Astrocyte of the cerebellum (primary cell): ENCODE measurements at regions not wholly inside any gene's neighbourhood (a gene's known extent, or its start where the extent isn't known, plus 50 kb on each side); places are given as distances from the start of the nearest gene placed in this dataset.

Source experiments
- DNase-seq: peaks from one replicate; pipeline ENCODE4 v3.0.0-alpha.2; 2011; ENCODE audit warnings: low read depth
- H3K4me3 ChIP-seq: 2 replicates; pipeline ENCODE4 v1.5.1; 2011; ENCODE audit warnings: mild to moderate bottlenecking, low read depth, low read length, moderate library complexity
- CTCF ChIP-seq: IDR thresholded peaks from 2 replicates; pipeline ENCODE4 v1.5.1; 2012; ENCODE audit warnings: low read length, low read depth, moderate library complexity, mild to moderate bottlenecking; ENCODE audit errors: missing control alignments
- in situ Hi-C: cut with HindIII; loops from 2 replicates; pipeline ENCODE4 v1.10.0; 2017; ENCODE audit warnings: low sequenced_read_pairs

GRCh38 chr5:23579566-23579965 lies 72.2 kb downstream of the PRDM9 start:
- DNase-seq: no peak
- in situ Hi-C loops: no loop called here
- TF ChIP-seq CTCF: no peak
- H3K4me3 ChIP-seq: no peak overlapping the region

DNA sequence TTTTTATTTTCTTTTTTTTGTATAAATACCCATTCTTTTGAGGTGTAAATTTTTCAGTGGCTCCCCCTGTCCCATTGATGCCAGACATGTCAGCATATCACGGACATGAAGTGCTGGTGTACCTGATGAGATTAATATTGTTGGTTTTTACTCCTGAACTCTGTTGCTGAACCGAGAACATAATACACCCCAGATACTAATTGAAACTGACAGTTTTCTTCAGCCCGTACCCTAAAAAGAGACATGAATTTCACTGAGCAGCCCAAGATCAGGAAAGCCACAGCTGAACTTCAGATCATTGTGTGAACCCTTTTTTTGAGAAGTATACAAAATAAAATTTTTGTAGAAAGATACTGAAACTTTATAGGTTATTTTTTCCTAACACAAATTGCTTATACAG lies 75.7 kb downstream of the PRDM9 start:
- in situ Hi-C loops: no loop called here
- H3K4me3 ChIP-seq: no peak overlapping the region
- TF ChIP-seq CTCF: no peak
- no peak for DNase-seq

DNA sequence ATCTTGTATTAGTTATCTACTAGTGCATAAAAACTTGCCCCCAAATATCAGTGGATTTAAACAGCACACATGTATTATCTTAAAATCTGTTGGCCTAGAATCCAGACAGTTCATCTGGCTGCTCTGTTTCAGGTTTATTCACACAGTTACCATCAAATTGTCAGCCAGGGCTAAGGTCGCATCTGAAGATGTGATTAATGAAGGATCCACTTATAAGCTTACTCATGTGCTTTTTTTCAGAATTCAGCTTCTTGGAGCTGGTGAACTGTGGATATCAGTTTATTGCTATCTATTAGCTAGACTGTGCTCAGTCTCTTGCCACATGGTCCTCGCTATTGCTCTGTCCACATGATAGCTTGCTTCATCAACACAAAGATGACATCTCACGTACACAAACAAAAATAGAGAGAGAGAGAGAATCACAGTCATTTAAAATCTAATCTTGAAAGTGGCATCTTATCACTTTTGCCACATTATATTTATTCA lies 81.5 kb downstream of the PRDM9 start:
- TF ChIP-seq CTCF: no peak
- DNase-seq: no peak
- in situ Hi-C loops: no loop called here
- no peak overlapping the region for H3K4me3 ChIP-seq

- DNase-seq: no peak
- TF ChIP-seq CTCF: no peak
- H3K4me3 ChIP-seq: no peak overlapping the region
- in situ Hi-C loops: no loop called here
Measured at GRCh38 chr5:23591250-23591649, 83.8 kb downstream of the PRDM9 start.

DNA sequence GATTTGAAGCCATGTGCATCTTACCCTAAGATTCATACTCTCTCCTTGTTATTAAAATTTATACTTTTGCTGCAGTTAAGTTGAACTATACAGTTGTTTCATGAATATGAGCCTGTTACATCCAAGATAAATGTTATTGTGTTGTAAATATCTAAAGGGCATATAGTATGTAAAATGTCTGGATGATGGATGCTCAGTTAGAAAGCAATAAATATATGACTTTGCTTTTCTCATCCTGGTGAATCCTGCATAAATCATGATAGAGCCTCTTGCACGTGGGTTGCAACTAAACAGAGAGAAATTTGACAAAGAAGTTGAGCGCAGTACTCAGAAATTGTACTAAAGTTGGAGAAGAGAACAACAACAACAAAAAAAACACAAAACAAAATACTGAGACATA lies 99.5 kb downstream of the PRDM9 start:
- H3K4me3 ChIP-seq: no peak overlapping the region
- DNase-seq: no peak
- no peak for TF ChIP-seq CTCF
- in situ Hi-C loops: no loop called here

DNA sequence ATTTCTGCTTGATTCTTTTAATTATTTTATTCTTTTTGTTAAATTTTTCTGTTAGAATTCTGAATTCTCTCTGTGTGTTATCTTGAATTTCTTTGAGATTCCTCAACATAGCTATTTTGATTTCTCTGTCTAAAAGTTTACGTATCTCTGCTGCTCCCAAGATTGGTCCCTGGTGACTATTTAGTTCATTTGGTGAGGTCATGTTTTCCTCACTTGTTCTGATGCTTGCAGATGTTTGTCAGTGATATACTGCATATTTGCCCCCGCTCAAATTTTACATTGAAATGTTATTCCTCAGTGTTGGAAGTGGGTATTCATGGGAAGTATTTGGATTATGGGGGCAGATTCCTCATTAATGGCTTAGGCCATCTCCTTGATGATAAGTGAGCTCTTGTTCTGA lies 105.3 kb downstream of the PRDM9 start:
- in situ Hi-C loops: no loop called here
- no peak for TF ChIP-seq CTCF
- H3K4me3 ChIP-seq: no peak overlapping the region
- DNase-seq: no peak

DNA sequence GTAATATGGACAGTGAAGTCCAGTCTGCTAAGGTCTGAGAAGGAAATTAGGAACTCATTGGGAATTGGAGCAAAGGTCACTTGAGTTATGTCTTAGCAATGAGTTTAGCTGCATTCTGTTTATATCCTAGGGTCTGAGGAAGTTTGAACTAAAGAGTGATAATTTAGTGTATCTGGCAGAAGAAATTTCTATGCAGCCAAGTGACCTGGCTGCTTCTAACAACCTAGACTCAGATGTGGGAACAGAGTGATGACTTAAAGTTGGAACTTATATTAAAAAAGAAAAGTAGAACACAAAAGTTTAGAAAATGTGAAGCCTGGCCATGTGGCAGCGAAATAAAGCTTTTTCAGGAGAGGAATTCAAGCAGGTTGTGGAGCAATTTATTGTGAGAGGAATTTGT lies 106.2 kb downstream of the PRDM9 start:
- no peak overlapping the region for H3K4me3 ChIP-seq
- TF ChIP-seq CTCF: no peak
- in situ Hi-C loops: no loop called here
- DNase-seq: no peak
